Glomerular visceral epithelial cell (primary cell): ENCODE measurements at regions not wholly inside any gene's neighbourhood (a gene's known extent, or its start where the extent isn't known, plus 50 kb on each side); places are given as distances from the start of the nearest gene placed in this dataset.
A peak's percentile ranks its signal among the peaks of the same experiment; 100 is the strongest.

ENCODE experiments used
- DNase-seq: peaks from one replicate; pipeline ENCODE4 v3.0.0-alpha.2; 2016; ENCODE audit errors: extremely low spot score

- DNase-seq, result peak; percentile 68
These were observed 57.4 kb upstream of the CCDC167 start for GRCh38 chr6:37556881-37557644.

GRCh38 chr6:37555040-37555781 is 55.5 kb upstream of the CCDC167 start:
- DNase-seq, result no peak

- peak; percentile 73 for DNase-seq
These were observed 54.8 kb upstream of the CCDC167 start for GRCh38 chr6:37554480-37554819.

GRCh38 chr6:37552267-37552666 is 52.6 kb upstream of the CCDC167 start:
- DNase-seq, result no peak

- no peak for DNase-seq
These were observed 52.2 kb upstream of the CCDC167 start for GRCh38 chr6:37551867-37552266.

- DNase-seq, result no peak
These were observed 51.8 kb upstream of the CCDC167 start for GRCh38 chr6:37551446-37551845.

- DNase-seq, result no peak
These were observed 51.3 kb upstream of the CCDC167 start for GRCh38 chr6:37551002-37551401.

- peak; percentile 36 for DNase-seq
These were observed 50.6 kb upstream of the CCDC167 start for GRCh38 chr6:37550191-37550831.

- no peak for DNase-seq
These were observed 49.9 kb upstream of the CCDC167 start for GRCh38 chr6:37549558-37549957.
